MM.1S (cell line): ENCODE measurements at regions not wholly inside any gene's neighbourhood (a gene's known extent, or its start where the extent isn't known, plus 50 kb on each side); places are given as distances from the start of the nearest gene placed in this dataset.

Source experiments
- DNase-seq: peaks from one replicate; pipeline ENCODE4 v3.0.0-alpha.2; 2015
- H2AFZ ChIP-seq: fragments of 300-600 bp; sonication (generic); 2 replicates; pipeline ENCODE4 v1.6.0; 2016; ENCODE audit warnings: antibody characterized with exemption, low read length
- H3F3A ChIP-seq: fragments of 300-600 bp; sonication (generic); 2 replicates; pipeline ENCODE4 v1.6.1; 2016; ENCODE audit warnings: mild to moderate bottlenecking, antibody characterized with exemption, low read length, moderate library complexity, mixed read lengths; ENCODE audit not compliant: insufficient read depth
- H3K27ac ChIP-seq: fragments of 300-600 bp; sonication (generic); 2 replicates; pipeline ENCODE4 v1.5.1; 2016; ENCODE audit warnings: mild to moderate bottlenecking, low read length
- H3K27me3 ChIP-seq: fragments of 300-600 bp; sonication (generic); replicated peaks from 2 replicates; pipeline ENCODE4 v1.6.0; 2016; ENCODE audit warnings: low read length; ENCODE audit not compliant: insufficient read depth
- H3K36me3 ChIP-seq: fragments of 300-600 bp; sonication (generic); replicated peaks from 2 replicates; pipeline ENCODE4 v1.6.1; 2016; ENCODE audit warnings: mild to moderate bottlenecking, low read length, mixed read lengths; ENCODE audit not compliant: insufficient read depth
- H3K4me1 ChIP-seq: fragments of 300-600 bp; sonication (generic); 2 replicates; pipeline ENCODE4 v1.6.1; 2016; ENCODE audit warnings: low read length, mixed read lengths
- H3K4me2 ChIP-seq: fragments of 300-600 bp; sonication (generic); 2 replicates; pipeline ENCODE4 v1.6.0; 2016; ENCODE audit warnings: low read depth, low read length
- H3K4me3 ChIP-seq: fragments of 300-600 bp; sonication (generic); 2 replicates; pipeline ENCODE4 v1.5.1; 2016; ENCODE audit warnings: low read length, mixed read lengths
- H3K79me2 ChIP-seq: fragments of 300-600 bp; sonication (generic); 2 replicates; pipeline ENCODE4 v1.6.1; 2016; ENCODE audit warnings: mixed run types, low read length, mixed read lengths
- H3K9ac ChIP-seq: fragments of 300-600 bp; sonication (generic); 2 replicates; pipeline ENCODE4 v1.6.1; 2016; ENCODE audit warnings: low read length, mixed read lengths
- H3K9me2 ChIP-seq: fragments of 300-600 bp; sonication (generic); replicated peaks from 2 replicates; pipeline ENCODE4 v1.6.1; 2016; ENCODE audit warnings: mild to moderate bottlenecking, low read length, mixed read lengths; ENCODE audit not compliant: insufficient read depth
- H3K9me3 ChIP-seq: fragments of 300-600 bp; sonication (generic); replicated peaks from 2 replicates; pipeline ENCODE4 v1.6.1; 2016; ENCODE audit warnings: mild to moderate bottlenecking, low read length, mixed read lengths; ENCODE audit not compliant: insufficient read depth
- H4K20me1 ChIP-seq: fragments of 300-600 bp; sonication (generic); 2 replicates; pipeline ENCODE4 v1.6.1; 2016; ENCODE audit warnings: mild to moderate bottlenecking, low read length, moderate library complexity, mixed read lengths; ENCODE audit not compliant: insufficient read depth
- CTCF ChIP-seq: fragments of 300-600 bp; sonication (generic); IDR thresholded peaks from 2 replicates; pipeline ENCODE4 v1.5.1; 2016; ENCODE audit warnings: antibody characterized with exemption, low read length, mixed read lengths
- EZH2 ChIP-seq: fragments of 300-600 bp; sonication (generic); optimal IDR thresholded peaks from 2 replicates; pipeline ENCODE3; 2017; ENCODE audit warnings: low read depth, mild to moderate bottlenecking, antibody characterized with exemption, low read length, mixed read lengths
- EZH2phosphoT487 ChIP-seq: fragments of 300-600 bp; sonication (generic); IDR thresholded peaks from 2 replicates; pipeline ENCODE4 v1.6.1; 2018; ENCODE audit warnings: antibody characterized with exemption, low read length

- no peak for TF ChIP-seq CTCF
- TF ChIP-seq EZH2phosphoT487, result no peak
- no peak for TF ChIP-seq EZH2
- no peaks in the 10 kb centered on the region for H3K27me3 ChIP-seq
- H3K9ac ChIP-seq, result no peak overlapping the region
- DNase-seq, result no peak
- no peaks in the 10 kb centered on the region for H3K79me2 ChIP-seq
- no peaks in the 10 kb centered on the region for H3F3A ChIP-seq
- H3K4me3 ChIP-seq, result no peak overlapping the region
- H3K4me2 ChIP-seq, result no peak overlapping the region
- no peaks in the 10 kb centered on the region for H4K20me1 ChIP-seq
- H3K9me2 ChIP-seq, result no peaks in the 10 kb centered on the region
- no peaks in the 10 kb centered on the region for H3K36me3 ChIP-seq
- H3K4me1 ChIP-seq, result no peaks in the 10 kb centered on the region
- H3K27ac ChIP-seq, result no peak overlapping the region
- no peak overlapping the region for H2AFZ ChIP-seq
- H3K9me3 ChIP-seq, result no peaks in the 10 kb centered on the region
These were observed 95.0 kb upstream of the OTX2 start for GRCh38 chr14:56905282-56905681.

GRCh38 chr14:56903304-56903969 is 93.2 kb upstream of the OTX2 start:
- DNase-seq, result no peak
- H4K20me1 ChIP-seq, result no peaks in the 10 kb centered on the region
- H3K79me2 ChIP-seq, result no peaks in the 10 kb centered on the region
- H3K9ac ChIP-seq, result no peak overlapping the region
- no peak overlapping the region for H2AFZ ChIP-seq
- H3K27ac ChIP-seq, result no peak overlapping the region
- H3K4me2 ChIP-seq, result no peak overlapping the region
- no peaks in the 10 kb centered on the region for H3K4me1 ChIP-seq
- H3K9me3 ChIP-seq, result no peaks in the 10 kb centered on the region
- TF ChIP-seq CTCF (no peak), EZH2phosphoT487 (no peak), EZH2 (no peak)
- H3K27me3 ChIP-seq, result no peaks in the 10 kb centered on the region
- no peaks in the 10 kb centered on the region for H3K36me3 ChIP-seq
- no peak overlapping the region for H3K4me3 ChIP-seq
- H3K9me2 ChIP-seq, result no peaks in the 10 kb centered on the region
- no peaks in the 10 kb centered on the region for H3F3A ChIP-seq

GRCh38 chr14:56902385-56902784 is 92.1 kb upstream of the OTX2 start:
- Histone ChIP-seq H3F3A (no peaks in the 10 kb centered on the region), H3K27me3 (no peaks in the 10 kb centered on the region), H3K36me3 (no peaks in the 10 kb centered on the region), H3K79me2 (no peaks in the 10 kb centered on the region), H2AFZ (no peak overlapping the region), H3K9ac (no peak overlapping the region), H4K20me1 (no peaks in the 10 kb centered on the region), H3K4me2 (no peak overlapping the region), H3K4me3 (no peak overlapping the region), H3K9me2 (no peaks in the 10 kb centered on the region), H3K9me3 (no peaks in the 10 kb centered on the region), H3K4me1 (no peaks in the 10 kb centered on the region), H3K27ac (no peak overlapping the region)
- TF ChIP-seq EZH2, result no peak
- no peak for DNase-seq

GRCh38 chr14:56900726-56901125 is 90.4 kb upstream of the OTX2 start:
- H3K27me3 ChIP-seq, result no peaks in the 10 kb centered on the region
- H3K36me3 ChIP-seq, result no peaks in the 10 kb centered on the region
- H3K4me2 ChIP-seq, result no peak overlapping the region
- TF ChIP-seq CTCF (no peak), EZH2phosphoT487 (no peak), EZH2 (no peak)
- H3K9me2 ChIP-seq, result no peaks in the 10 kb centered on the region
- no peak overlapping the region for H3K4me3 ChIP-seq
- no peaks in the 10 kb centered on the region for H3K79me2 ChIP-seq
- H3K4me1 ChIP-seq, result no peaks in the 10 kb centered on the region
- no peak overlapping the region for H2AFZ ChIP-seq
- no peak overlapping the region for H3K9ac ChIP-seq
- no peaks in the 10 kb centered on the region for H3F3A ChIP-seq
- no peak for DNase-seq
- no peak overlapping the region for H3K27ac ChIP-seq
- no peaks in the 10 kb centered on the region for H3K9me3 ChIP-seq
- H4K20me1 ChIP-seq, result no peaks in the 10 kb centered on the region
